Heart right ventricle (tissue), 16 donors: ENCODE measurements at regions not wholly inside any gene's neighbourhood (a gene's known extent, or its start where the extent isn't known, plus 50 kb on each side); places are given as distances from the start of the nearest gene placed in this dataset.

Experiments used
- ATAC-seq, 8 donors: fragments of 200-7000 bp; cut with Tn5 transposase; one replicate each; pipeline ENCODE4 v1.9.1; 2020; ENCODE audit warnings: mild to moderate bottlenecking in 8 of 8, moderate library complexity in 8 of 8, moderate number of reproducible peaks in 1 of 8
- DNase-seq, 2 donors: peaks; one replicate each; pipeline ENCODE4 v3.0.0-alpha.2; 2020
- H3K27ac ChIP-seq, 10 donors: fragments of 200-600 bp; sonication (generic) in 2 of 10; one replicate each; pipeline versions ENCODE4 v1.5.0 to v1.8.0; 2020 to 2022; ENCODE audit warnings: mild to moderate bottlenecking in 3 of 10
- H3K27me3 ChIP-seq, 7 donors: fragments of 200-600 bp; one replicate each; pipeline ENCODE4 v1.8.0; 2021 to 2022; ENCODE audit warnings: mild to moderate bottlenecking in 2 of 7
- H3K36me3 ChIP-seq, 9 donors: fragments of 200-600 bp; sonication (generic) in 1 of 9; one replicate each; pipeline versions ENCODE4 v1.5.0 to v1.8.0; 2020 to 2022; ENCODE audit warnings: mild to moderate bottlenecking in 2 of 9
- H3K4me1 ChIP-seq, 9 donors: fragments of 200-600 bp; sonication (generic) in 1 of 9; one replicate each; pipeline versions ENCODE4 v1.5.0 to v1.8.0; 2020 to 2022; ENCODE audit warnings: mild to moderate bottlenecking in 4 of 9
- H3K4me3 ChIP-seq, 10 donors: fragments of 200-600 bp; sonication (generic) in 2 of 10; one replicate each; pipeline versions ENCODE4 v1.5.0 to v1.8.0; 2020 to 2022; ENCODE audit warnings: mild to moderate bottlenecking in 7 of 10, moderate library complexity in 2 of 10
- H3K9me3 ChIP-seq, 11 donors: fragments of 200-600 bp in 10 of 11; sonication (generic) in 2 of 11; one replicate each; pipeline versions ENCODE4 v1.5.0 to v1.8.0; 2013 to 2022; ENCODE audit warnings: mild to moderate bottlenecking in 2 of 11, control low read depth in 1 of 11, moderate library complexity in 1 of 11
- WGBS, 2 donors: extraction: QIAGEN DNeasy Blood & Tissue Kit; methylation state at CpG; one replicate each; pipeline ENCODE4 v1.1.7; 2013; ENCODE audit warnings: inconsistent platforms in 1 of 2; 5-methylcytosine and 5-hydroxymethylcytosine counted together
- intact Hi-C, 10 donors: fragments of 100-400 bp; cut with DNase I; formaldehyde crosslinking; loops; one replicate each; pipeline versions ENCODE4 v1.11.1 to v1.14.2; 2022
- TF ChIP-seq, protein P1 (sequence below), 9 donors: fragments of 200-600 bp; sonication (generic) in 2 of 9; IDR thresholded peaks; one replicate each; pipeline versions ENCODE4 v1.5.0 to v1.8.0; 2021 to 2022; ENCODE audit warnings: antibody characterized with exemption in 9 of 9, mild to moderate bottlenecking in 5 of 9, moderate library complexity in 1 of 9
- donor health status: Arrhythmogenic right ventricular cardiomyopathy.
- donor health status: ischemic (EF 13 %, LVEDD 7.1; RV severe dilation, severe dysfunction).
- donor health status: healthy with polysubstance abuse.
- donor health status: DM: no; HTN: yes; CAD: no.
- donor health status: DM: no; HTN: no; CAD: no.
- donor health status: ischemic (EF 25% LVEDD 6.9; RV normal size, moderate dysfunction).
- donor health status: ischemic (EF 25% LVEDD 5.7; RV mildly dilated, moderate dysfunction).
- donor health status: healthy.
- donor health status: DM: yes; HTN: yes; CAD: no.
- donor health status: Ischemic cardiomyopathy.
- donor health status: ischemic (EF 35%, LVEDD 5.7; RV mildly dilated, moderate dysfunction).
- donor health status: nonischemic (EF 11% LVEDD 7.7; RV severe dilation, severe dysfunction).
- donor health status: DM: yes; HTN: yes; CAD: no.
- donor health status: PGD.
- donor health status: ischemic (EF 29% LVEDD 5.4; RV normal size, mild dysfunction).
- donor health status: nonischemic (EF 23%, LVEDD 6.1; RV moderate dilation, normal function).

DNA sequence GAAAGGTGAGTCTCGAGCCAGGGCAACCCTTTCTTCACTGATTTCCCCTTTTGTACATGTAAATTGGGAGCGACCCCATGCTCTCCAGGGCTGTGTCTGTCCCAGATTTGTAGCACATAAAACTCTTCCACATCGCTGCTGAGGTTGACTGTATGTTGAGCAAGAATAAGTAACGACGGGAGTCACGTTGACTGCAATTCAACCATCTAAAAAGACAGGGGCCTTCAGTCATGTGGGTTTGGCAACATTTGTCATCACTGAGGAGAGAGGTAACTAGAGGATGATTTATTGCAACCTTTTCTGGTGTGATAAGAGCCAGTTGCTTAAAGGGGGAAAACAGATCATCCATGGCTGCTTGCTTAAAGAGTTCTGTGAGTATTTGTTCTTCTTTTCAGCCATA lies 159.4 kb upstream of the SULF2 start:
- intact Hi-C loops = no loop called here
- ATAC-seq (no peak), DNase-seq (no peak)
- no peak overlapping the region for H3K27ac ChIP-seq
- H3K9me3 ChIP-seq = no peaks in the 10 kb centered on the region
- 89 to 93% methylated on average over 6 of the region's 6 CpGs for WGBS, 2 donors
- TF ChIP-seq, protein P1, sequence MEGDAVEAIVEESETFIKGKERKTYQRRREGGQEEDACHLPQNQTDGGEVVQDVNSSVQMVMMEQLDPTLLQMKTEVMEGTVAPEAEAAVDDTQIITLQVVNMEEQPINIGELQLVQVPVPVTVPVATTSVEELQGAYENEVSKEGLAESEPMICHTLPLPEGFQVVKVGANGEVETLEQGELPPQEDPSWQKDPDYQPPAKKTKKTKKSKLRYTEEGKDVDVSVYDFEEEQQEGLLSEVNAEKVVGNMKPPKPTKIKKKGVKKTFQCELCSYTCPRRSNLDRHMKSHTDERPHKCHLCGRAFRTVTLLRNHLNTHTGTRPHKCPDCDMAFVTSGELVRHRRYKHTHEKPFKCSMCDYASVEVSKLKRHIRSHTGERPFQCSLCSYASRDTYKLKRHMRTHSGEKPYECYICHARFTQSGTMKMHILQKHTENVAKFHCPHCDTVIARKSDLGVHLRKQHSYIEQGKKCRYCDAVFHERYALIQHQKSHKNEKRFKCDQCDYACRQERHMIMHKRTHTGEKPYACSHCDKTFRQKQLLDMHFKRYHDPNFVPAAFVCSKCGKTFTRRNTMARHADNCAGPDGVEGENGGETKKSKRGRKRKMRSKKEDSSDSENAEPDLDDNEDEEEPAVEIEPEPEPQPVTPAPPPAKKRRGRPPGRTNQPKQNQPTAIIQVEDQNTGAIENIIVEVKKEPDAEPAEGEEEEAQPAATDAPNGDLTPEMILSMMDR (IDR thresholded peaks at IDR 0.05) = no peak
- H3K36me3 ChIP-seq = no peaks in the 10 kb centered on the region
- peaks cover 0 to 2% (median 0%) of the 10 kb centered on the region in 9 donors for H3K4me1 ChIP-seq
- H3K27me3 ChIP-seq = peaks cover 0 to 12% (median 0%) of the 10 kb centered on the region in 7 donors
- H3K4me3 ChIP-seq = no peak overlapping the region

DNA sequence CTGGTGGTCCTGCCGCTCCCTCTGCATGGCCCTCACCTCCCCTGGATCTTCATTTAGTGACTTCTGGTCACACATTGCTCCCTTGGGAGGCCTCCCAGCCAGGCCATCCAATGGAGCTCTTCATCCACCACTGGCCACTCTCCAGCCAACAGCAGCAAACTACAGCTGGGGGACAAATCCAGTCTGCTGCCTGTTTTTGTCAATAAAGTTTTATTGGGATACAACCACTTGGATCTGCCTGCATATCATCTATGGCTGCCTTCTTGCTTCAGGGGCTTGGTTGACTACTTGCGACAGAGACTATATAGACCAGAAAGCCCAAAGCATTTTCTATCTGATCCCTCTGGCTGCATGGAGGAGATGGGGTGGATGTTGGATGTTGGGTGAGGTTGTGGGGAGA lies 156.6 kb upstream of the SULF2 start:
- Histone ChIP-seq H3K27me3 (peaks cover 0 to 22% (median 6%) of the 10 kb centered on the region in 7 donors), H3K4me1 (no peaks in the 10 kb centered on the region), H3K4me3 (no peak overlapping the region), H3K27ac (no peak overlapping the region), H3K36me3 (no peaks in the 10 kb centered on the region), H3K9me3 (no peaks in the 10 kb centered on the region)
- 96% methylated on average over 2 of the region's 2 CpGs for WGBS, 2 donors
- DNase-seq (no peak), ATAC-seq (no peak)
- intact Hi-C loops = no loop called here
- TF ChIP-seq, protein P1 (IDR thresholded peaks at IDR 0.05) = no peak

DNA sequence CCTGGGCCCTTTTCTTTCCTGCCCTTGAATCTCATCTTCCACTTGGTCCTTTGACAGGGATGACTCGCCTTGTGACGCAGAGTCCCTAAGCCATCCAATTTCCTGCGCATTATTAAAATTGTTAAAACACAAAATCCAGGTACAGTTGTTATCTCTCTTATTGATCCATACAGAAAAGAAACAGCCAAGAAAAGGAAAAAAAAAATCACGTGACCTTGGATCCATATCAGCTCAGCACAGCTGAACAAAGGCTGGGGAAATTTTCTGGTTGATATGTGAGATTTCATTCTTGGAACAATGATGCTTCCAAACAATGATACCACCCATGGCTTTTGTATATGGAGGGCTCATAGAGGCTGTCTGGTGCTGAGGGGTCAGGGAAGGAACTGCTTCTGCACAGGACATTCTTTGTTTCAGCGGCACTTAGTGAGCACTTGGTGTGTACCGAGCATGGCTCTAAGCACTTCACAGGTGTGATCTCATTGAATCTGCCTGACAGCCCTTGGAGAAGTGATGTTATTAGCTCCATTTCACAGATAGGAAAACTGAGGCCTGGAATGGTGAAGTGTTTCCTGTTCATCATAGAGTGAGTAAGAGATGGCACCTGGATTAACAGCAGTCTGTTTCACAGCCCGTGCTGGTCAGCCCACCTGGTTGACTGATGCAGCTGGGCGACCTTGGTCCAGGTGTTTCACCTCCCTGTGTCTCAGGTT lies 155.0 kb upstream of the SULF2 start:
- ATAC-seq (no peak), DNase-seq (no peak)
- intact Hi-C loops = no loop called here
- 88 to 90% methylated on average over 8 of the region's 8 CpGs for WGBS, 2 donors
- Histone ChIP-seq H3K27ac (no peak overlapping the region), H3K27me3 (peaks cover 0 to 23% (median 9%) of the 10 kb centered on the region in 7 donors), H3K4me1 (no peaks in the 10 kb centered on the region), H3K36me3 (no peaks in the 10 kb centered on the region), H3K9me3 (no peaks in the 10 kb centered on the region), H3K4me3 (no peak overlapping the region)
- TF ChIP-seq, protein P1 (IDR thresholded peaks at IDR 0.05) = no peak

DNA sequence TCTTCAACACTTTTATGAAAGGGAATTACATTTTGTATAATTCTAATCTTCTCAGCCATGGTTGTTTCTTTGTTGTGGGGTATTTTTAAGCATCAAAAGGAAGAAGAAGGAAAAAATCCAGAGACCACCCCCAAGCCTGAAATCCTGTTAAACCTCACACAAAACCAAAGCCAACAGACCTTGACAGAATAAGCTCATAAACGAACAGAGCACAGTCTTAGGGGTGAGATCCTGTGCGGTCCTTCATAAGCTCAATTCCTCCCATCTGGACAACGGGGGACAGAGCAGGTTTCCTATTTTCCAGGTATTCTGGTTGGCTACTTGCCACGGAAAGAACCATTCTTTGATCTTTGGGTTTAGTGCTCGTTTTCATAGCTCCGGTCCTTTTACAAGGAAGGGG lies 151.3 kb upstream of the SULF2 start:
- Histone ChIP-seq H3K9me3 (no peaks in the 10 kb centered on the region), H3K4me3 (no peak overlapping the region), H3K27ac (no peak overlapping the region), H3K36me3 (no peaks in the 10 kb centered on the region), H3K4me1 (no peaks in the 10 kb centered on the region), H3K27me3 (peaks cover 0 to 39% (median 14%) of the 10 kb centered on the region in 7 donors)
- TF ChIP-seq, protein P1 (IDR thresholded peaks at IDR 0.05) = no peak
- ATAC-seq = no peak
- intact Hi-C loops = no loop called here
- WGBS, 2 donors = 70 to 75% methylated on average over 6 of the region's 6 CpGs
- DNase-seq = no peak
